ACHN (cell line): ENCODE measurements at regions not wholly inside any gene's neighbourhood (a gene's known extent, or its start where the extent isn't known, plus 50 kb on each side); places are given as distances from the start of the nearest gene placed in this dataset.
A peak's percentile ranks its signal among the peaks of the same experiment; 100 is the strongest.

Experiments used
- DNase-seq: peaks from one replicate; pipeline ENCODE4 v3.0.0-alpha.2; 2015
- in situ Hi-C: cut with HindIII; loops from 2 replicates; pipeline ENCODE4 v1.10.0; 2017; ENCODE audit warnings: low sequenced_read_pairs, low pct_ligation_motif_present, low pct_unique_long_range_greater_than_20kb

GRCh38 chr16:85320677-85321385 is 208.6 kb upstream of the CIBAR2 start:
- in situ Hi-C loops, result no loop called here
- DNase-seq, result no peak

DNA sequence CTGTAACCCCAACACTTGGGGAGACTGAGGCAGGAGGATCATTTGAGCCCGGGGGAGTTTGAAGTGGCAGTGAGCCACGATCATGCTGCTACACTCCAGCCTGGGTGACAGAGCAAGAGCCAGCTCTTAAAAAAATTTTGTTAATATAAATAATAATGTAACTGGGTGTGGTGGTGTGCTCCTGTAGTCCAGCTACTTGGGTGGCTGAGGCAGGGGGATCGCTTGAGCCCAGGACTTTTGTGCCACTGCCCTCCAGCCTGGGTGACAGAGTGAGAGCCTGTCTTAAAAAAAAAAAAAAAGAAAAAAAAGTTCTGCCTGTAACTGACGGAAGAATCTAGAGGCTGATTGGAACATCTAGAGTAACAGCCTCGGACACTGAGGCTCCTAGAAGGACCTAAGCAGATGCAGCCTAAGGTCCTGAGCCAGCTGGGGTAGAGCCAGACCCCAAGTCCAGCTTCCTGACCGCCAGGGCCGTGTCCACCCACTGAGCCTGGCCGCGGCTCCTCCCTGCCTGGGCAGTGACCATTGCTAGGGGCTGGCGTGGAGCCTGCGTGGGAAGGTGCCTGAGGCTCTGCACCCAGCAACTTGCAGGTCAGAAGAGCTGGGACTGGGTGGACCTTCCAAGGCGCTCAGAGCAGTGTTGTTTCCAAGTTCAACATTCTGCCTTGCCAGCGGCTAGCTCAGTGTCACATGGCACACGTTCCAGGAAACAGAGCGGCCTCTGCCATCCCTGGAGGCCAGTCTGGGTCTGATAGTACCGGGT is 209.4 kb upstream of the CIBAR2 start:
- DNase-seq, result peak; percentile 20

DNA sequence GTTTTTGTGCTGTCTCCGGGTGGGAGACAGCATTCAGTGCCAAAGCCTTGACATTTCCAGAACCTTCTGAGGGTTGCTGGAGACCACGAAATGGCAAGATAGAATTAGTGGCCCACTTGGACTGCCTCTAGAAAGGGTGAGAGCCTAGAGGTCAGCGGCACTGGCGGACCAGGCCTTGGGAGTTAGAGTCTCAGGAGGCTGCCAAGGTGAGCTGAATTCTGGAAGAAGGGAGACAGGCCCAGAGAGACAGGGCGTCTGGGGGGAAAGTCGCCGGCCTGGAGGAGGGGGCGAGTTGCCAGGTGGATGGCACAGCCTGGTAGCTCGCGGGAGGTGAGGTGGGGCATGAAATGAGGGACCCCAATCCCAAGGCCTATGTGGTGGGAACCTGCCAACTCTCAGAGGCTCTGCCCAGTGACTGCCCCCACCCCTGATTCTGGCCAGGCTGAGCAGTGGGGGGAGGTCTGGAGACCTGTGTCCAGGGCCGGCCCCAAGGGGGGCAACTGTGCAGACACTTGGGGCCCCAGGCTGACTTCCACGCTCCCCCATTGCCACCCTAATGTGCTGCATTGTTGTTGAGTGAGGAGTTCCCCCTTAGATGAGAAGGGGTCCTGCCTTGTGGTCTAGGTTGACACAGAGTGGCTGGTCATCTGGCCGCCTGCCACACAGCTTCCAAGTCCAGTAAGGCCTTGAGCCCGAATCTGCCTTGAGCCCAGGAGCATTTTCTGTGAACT is 211.1 kb upstream of the CIBAR2 start:
- in situ Hi-C loops, result no loop called here
- no peak for DNase-seq

More for the DNA sequence above, 209.4 kb upstream of the CIBAR2 start:
- in situ Hi-C loops, result no loop called here

GRCh38 chr16:85323961-85324253 is 211.6 kb upstream of the CIBAR2 start:
- DNase-seq, result no peak

GRCh38 chr16:85324488-85324887 is 212.2 kb upstream of the CIBAR2 start:
- in situ Hi-C loops, result no loop called here
- DNase-seq, result no peak

More at GRCh38 chr16:85323961-85324253, 211.6 kb upstream of the CIBAR2 start:
- in situ Hi-C loops, result no loop called here

- in situ Hi-C loops, result no loop called here
- no peak for DNase-seq
These were observed 214.0 kb upstream of the CIBAR2 start for GRCh38 chr16:85326113-85326793.

DNA sequence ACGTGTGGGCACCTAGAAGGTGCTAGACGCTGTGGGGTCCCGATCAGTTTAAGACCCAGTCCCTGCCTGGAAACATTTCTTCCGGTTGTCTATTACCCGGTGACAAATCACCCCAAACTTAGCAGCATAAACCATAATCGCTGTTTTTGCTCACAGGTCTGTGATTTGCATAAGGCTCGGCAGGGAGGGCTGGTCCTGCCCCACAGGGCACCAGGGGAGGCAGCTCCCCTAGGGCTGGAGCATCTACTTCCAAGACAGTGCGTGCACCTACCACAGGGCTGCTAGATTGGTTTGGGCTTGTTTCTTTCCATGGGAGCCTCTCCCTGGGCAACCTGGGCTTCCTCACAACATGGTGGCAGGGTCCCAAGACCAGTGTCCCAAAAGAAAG is 214.5 kb upstream of the CIBAR2 start:
- in situ Hi-C loops, result no loop called here
- DNase-seq, result no peak

GRCh38 chr16:85327731-85328675 is 215.7 kb upstream of the CIBAR2 start:
- in situ Hi-C loops, result no loop called here
- DNase-seq, result no peak

DNA sequence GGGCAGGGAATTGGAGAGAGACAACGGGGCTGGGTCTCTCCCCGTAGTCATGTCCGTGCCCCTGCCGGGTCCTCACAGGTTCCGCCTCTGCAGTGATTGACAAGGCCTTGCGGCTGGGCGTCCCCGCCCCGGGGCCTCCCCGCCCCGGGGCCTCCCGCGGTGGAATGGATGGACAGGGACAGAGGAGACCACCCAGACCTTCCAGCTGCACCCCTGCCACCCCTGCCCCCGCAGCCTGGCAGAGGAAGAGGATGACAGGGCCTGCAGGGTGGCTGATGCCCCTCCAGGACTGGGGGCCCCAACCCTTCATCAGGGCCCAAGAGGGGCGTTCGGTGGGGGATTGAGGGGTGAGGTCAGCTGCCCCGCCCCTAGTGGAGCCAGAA is 216.4 kb upstream of the CIBAR2 start:
- in situ Hi-C loops, result no loop called here
- DNase-seq, result no peak

DNA sequence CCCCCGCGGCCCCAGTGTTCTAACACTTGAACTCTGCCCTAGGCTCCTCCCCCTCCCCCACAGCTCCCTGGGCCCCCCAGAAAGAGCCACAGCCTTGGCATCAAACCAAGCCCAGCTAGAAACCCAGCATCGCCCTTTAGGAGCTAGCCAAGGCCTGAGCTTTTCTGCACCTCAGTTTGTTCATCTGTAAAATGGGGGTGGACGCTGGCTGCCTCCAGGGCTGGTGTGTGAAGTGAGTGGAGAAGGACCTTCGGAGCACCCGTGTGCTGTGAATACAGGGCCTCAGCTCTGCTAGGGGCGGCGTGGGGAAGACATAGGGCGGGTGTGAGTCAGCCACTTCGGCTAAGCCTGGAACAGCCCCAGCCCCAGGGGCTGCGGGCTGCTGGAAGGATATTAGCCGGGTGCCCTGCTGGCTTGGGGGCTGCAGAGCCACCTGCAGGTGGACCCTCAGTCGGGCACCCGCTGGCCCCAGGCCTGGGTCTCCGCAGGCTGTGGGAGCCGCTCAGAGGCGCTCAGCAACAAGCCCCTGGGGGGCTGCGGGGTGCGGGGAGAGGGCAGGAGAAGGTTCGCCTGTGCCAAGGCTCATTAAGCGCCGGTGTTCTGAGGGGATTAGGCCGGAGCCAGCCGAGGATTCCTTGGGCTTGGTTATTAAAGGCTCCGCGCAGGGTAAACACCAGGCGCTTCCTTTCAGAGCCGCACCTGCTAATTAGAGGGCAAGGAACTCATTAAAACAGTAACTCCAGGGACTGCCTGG is 217.0 kb upstream of the CIBAR2 start:
- in situ Hi-C loops, result no loop called here
- DNase-seq, result no peak

DNA sequence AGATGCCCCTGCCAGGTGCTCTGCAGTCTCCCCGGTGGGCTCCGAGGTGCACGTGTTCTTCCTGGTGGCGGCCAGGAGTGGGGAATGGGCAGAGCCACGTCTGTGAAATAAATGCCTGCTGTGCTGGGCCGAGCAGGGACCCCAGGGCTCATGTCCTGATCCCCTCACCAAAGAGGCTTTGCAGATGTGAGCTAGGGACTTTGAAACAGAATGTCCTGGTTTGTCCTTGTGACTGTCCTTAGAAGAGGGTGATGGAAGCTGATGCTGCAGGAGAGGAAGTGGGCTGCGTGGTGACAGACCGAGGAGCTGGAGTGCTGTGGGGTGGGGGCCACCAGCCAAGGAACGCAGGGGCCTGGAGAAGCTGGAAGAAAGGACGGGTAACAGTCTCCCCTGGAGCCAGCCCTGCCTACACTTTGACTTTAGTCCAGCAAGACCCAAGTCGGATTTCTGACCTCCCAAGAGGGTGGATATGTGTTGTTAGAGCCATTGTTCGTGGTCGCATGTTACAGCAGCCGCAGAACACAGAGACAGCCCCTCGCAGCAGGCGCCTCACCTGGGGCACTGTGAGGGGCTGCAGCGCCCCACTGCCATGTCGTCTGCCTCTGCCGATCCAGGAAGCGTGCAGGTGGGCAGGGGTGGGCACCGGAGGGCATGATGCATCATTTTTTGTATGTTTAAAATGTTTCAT is 217.9 kb upstream of the CIBAR2 start:
- no peak for DNase-seq
- in situ Hi-C loops, result no loop called here

DNA sequence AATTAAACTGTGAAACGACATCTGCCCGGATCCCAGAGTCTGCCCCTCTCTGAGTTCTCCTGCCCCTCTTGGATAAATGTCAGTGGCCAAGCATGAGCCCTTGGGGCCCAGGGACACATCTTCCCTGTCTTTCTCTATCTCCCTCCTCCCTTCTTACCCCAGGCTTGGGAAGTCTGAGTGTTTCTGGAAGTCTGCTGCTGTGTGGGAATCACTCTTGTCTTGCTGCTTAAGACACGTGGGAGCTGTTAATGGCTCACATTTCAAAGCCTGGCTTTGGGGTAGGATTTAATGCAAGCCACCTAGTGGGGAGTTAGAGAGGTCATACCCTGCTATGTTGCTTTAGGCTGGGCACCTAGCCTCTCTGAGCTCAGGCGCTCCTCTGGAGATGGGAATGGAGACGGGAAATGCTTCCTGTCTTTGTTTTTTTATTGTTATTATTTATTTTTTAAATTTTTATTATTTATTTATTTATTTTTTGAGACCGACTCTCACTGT is 218.5 kb upstream of the CIBAR2 start:
- DNase-seq, result peak; percentile 65
- in situ Hi-C loops, result no loop called here

DNA sequence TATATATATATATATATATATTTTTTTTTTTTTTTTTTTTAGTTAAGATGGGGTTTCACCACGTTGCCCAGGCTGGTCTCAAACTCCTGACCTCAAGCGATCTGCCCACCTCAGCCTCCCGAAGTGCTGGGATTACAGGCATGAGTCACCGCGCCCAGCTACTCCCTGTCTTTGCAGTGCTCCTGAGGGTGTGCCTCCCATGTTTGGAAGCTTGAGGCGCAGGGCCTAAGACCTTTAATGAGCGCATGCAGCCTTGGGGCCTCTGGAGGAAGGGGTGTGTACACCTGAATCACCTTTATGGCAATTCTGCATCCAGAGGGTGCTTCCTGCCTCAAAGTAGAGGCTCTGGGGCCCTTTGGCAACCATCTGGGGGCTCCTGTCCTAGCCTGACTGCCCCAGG is 219.4 kb upstream of the CIBAR2 start:
- in situ Hi-C loops, result no loop called here
- no peak for DNase-seq

- DNase-seq, result no peak
- in situ Hi-C loops, result no loop called here
These were observed 219.9 kb upstream of the CIBAR2 start for GRCh38 chr16:85332175-85332574.

GRCh38 chr16:85333337-85333736 is 221.1 kb upstream of the CIBAR2 start:
- DNase-seq, result no peak
- in situ Hi-C loops, result no loop called here

- DNase-seq, result no peak
- in situ Hi-C loops, result no loop called here
These were observed 221.7 kb upstream of the CIBAR2 start for GRCh38 chr16:85333744-85334640.
